ENCODE measurements at regions not wholly inside any gene's neighbourhood (a gene's known extent, or its start where the extent isn't known, plus 50 kb on each side); places are given as distances from the start of the nearest gene placed in this dataset.
A peak's percentile ranks its signal among the peaks of the same experiment; 100 is the strongest.

DNA sequence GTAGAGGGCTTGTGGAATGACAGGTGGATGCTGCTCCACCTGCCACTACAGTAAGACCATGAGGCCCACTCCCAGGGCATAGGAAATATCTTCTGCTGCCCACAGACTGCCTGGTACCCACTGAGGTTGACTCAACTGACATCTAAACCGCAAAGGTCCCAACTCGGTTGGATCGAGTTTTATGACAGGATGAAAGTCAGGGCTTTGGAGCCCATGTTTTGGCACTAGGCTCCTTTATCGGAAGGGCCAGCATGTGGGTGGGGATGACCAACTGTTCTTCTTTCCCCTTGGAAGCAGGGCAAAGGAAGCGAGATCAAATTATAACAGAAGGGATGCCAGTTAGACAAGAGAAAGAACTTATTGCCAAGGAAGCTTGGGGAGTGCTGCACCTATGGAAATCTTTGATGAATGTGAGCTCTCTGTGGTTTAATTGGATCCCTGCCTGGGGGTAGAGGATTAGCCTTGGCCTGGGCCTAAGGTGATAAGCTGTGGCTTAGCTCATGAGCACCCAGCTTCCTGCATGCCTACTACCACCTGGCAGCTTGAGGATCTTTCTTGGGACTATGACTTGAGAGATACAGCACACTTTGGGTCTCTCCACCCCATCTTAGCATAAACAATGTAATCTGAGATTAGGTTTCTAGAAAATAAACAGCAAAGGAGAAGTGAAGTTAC is 121.8 kb downstream of the KCNA5 start:
- Histone ChIP-seq H3K9me3 (no peaks in the 10 kb centered on the region), H3K4me1 (no peaks in the 10 kb centered on the region), H3K36me3 (no peaks in the 10 kb centered on the region), H3K4me3 (no peak overlapping the region), H3K27ac (no peak overlapping the region), H3K27me3 (no peaks in the 10 kb centered on the region)
- intact Hi-C loops (cut with DNase I) = no loop called here
- DNase-seq (ENCODE audit: low spot score in 2 of 2) = no peak
- TF ChIP-seq, protein P1, sequence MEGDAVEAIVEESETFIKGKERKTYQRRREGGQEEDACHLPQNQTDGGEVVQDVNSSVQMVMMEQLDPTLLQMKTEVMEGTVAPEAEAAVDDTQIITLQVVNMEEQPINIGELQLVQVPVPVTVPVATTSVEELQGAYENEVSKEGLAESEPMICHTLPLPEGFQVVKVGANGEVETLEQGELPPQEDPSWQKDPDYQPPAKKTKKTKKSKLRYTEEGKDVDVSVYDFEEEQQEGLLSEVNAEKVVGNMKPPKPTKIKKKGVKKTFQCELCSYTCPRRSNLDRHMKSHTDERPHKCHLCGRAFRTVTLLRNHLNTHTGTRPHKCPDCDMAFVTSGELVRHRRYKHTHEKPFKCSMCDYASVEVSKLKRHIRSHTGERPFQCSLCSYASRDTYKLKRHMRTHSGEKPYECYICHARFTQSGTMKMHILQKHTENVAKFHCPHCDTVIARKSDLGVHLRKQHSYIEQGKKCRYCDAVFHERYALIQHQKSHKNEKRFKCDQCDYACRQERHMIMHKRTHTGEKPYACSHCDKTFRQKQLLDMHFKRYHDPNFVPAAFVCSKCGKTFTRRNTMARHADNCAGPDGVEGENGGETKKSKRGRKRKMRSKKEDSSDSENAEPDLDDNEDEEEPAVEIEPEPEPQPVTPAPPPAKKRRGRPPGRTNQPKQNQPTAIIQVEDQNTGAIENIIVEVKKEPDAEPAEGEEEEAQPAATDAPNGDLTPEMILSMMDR (IDR thresholded peaks at IDR 0.05) = no peak

DNA sequence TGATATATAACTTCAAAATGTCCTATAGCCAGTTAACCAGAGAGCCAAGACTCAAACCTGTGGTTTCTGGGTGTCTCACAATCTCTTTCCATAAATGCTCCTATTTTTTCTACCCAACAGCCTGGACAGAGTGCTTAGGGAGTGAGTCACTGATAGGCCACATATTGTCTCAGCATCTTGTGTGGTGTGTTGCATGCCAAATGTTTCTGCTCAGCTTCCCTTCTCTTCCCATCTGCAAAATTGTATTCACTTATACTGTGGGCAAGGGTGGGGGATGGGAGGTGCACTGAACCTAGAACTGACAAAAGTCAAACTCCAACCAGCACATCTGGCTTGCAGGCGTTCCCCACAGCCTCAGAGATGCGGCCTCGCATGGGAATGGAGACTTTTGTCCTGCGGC is 123.3 kb downstream of the KCNA5 start:
- DNase-seq (ENCODE audit: low spot score in 2 of 2) = no peak
- no peak overlapping the region for H3K4me3 ChIP-seq
- peaks cover 0 to 7% of the 10 kb centered on the region in 2 donors for H3K4me1 ChIP-seq
- H3K9me3 ChIP-seq = no peaks in the 10 kb centered on the region
- H3K27ac ChIP-seq = no peak overlapping the region
- no peaks in the 10 kb centered on the region for H3K27me3 ChIP-seq
- TF ChIP-seq, protein P1 (IDR thresholded peaks at IDR 0.05) = no peak
- H3K36me3 ChIP-seq = no peaks in the 10 kb centered on the region
- intact Hi-C loops (cut with DNase I) = no loop called here

DNA sequence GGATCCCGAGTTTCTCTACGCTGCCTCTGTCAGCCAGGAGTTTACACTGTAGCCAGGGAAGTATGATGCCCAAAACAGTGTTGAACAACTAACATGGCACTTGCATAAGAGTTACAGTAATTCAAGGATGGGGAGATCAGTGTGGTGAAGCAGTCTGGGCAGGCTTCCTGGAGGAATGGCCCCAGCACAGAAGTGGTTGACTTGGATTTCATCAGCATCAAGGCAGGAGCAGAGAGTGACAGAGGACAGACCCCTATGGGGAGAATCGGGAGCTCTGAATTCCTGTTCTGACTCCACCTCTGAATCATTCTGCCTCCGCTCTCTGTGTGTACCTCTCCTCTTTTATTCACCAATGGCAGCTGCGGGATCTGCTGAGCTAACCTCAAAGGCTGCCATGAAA is 124.5 kb downstream of the KCNA5 start:
- Histone ChIP-seq H3K36me3 (no peaks in the 10 kb centered on the region), H3K4me3 (no peak overlapping the region), H3K4me1 (peaks cover 0 to 7% of the 10 kb centered on the region in 2 donors), H3K9me3 (no peaks in the 10 kb centered on the region), H3K27ac (no peak overlapping the region), H3K27me3 (no peaks in the 10 kb centered on the region)
- no peak for DNase-seq (ENCODE audit: low spot score in 2 of 2)
- intact Hi-C loops (cut with DNase I) = no loop called here
- TF ChIP-seq, protein P1 (IDR thresholded peaks at IDR 0.05) = no peak

DNA sequence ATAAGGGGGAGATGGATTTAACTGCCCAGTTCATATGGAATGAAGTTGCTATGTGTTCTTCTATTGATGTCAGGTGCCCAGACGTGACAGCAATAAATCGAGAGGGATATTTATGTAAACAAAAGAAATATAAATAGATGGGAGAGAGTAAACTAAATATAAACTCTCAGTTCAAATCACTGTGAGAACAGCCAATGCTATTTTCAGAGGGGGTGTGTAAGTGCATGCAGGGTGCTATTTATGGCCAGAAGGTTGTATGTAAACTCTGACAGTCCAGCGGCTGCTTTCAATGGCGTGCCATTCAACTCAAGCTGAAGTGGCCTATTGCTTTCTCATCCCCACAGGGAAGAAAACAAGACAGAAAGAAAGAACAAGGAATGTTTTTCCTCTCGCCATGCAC is 127.2 kb downstream of the KCNA5 start:
- Histone ChIP-seq H3K9me3 (no peaks in the 10 kb centered on the region), H3K27ac (peak overlapping the region; percentile 64 to 72), H3K4me3 (no peak overlapping the region), H3K36me3 (no peaks in the 10 kb centered on the region), H3K4me1 (peaks cover 0 to 7% of the 10 kb centered on the region in 2 donors), H3K27me3 (no peaks in the 10 kb centered on the region)
- DNase-seq (ENCODE audit: low spot score in 2 of 2) = no peak
- TF ChIP-seq, protein P1 (IDR thresholded peaks at IDR 0.05) = no peak
- intact Hi-C loops (cut with DNase I) = loop anchor here (2.0 to 10.0 kb wide), 3 partner anchors 148 to 344 kb away; no protein-coding TSS in a partner anchor

DNA sequence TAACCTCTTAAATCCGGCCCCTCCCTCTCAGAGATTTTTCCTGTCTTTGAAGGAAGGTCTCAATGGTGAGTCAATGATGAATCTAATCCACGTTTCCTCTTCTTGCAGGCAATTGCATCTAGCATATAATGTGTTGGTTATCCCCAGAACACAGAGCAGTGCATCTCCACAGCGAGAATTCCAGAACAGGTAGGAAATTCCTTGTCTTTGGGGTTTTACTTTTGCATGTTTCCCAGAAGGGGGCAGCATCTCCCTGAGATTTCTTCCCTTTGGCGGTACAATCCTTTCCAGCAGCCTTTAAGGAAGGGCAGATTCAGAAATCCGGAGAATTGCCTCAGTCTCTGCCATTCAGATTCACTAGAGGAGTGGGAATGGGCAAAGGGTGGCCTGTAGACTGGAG is 128.0 kb downstream of the KCNA5 start:
- H3K4me3 ChIP-seq = no peak overlapping the region
- TF ChIP-seq, protein P1 (IDR thresholded peaks at IDR 0.05) = peak; percentile 35 to 62 (median 52)
- DNase-seq (ENCODE audit: low spot score in 2 of 2) = no peak
- no peaks in the 10 kb centered on the region for H3K9me3 ChIP-seq
- intact Hi-C loops (cut with DNase I) = loop anchor here (2.0 to 10.0 kb wide), 3 partner anchors 149 to 343 kb away; no protein-coding TSS in a partner anchor
- H3K27me3 ChIP-seq = no peaks in the 10 kb centered on the region
- no peaks in the 10 kb centered on the region for H3K36me3 ChIP-seq
- H3K4me1 ChIP-seq = peaks cover 0 to 7% of the 10 kb centered on the region in 2 donors
- H3K27ac ChIP-seq = peak overlapping the region in 1 of 2 donors; percentile 39

Data from ascending aorta (tissue), 2 donors.